ENCODE measurements at regions not wholly inside any gene's neighbourhood (a gene's known extent, or its start where the extent isn't known, plus 50 kb on each side); places are given as distances from the start of the nearest gene placed in this dataset.

GRCh38 chr12:16884056-16884455 is 278.1 kb upstream of the LMO3 start:
- TF ChIP-seq POLR2A (IDR thresholded peaks at IDR 0.05) (no peak), CTCF (IDR thresholded peaks at IDR 0.05) (no peak), EP300 (IDR thresholded peaks at IDR 0.05) (no peak)
